HG03095 (cell line): ENCODE measurements at regions not wholly inside any gene's neighbourhood (a gene's known extent, or its start where the extent isn't known, plus 50 kb on each side); places are given as distances from the start of the nearest gene placed in this dataset.
"Not testable (repeated sequence)": the region's sequence is repeated elsewhere in the genome, so short reads cannot be mapped to it uniquely, and the experiment has no call there.

Experiments used
- ATAC-seq: cut with Tn5 transposase; IDR thresholded peaks from one replicate; pipeline ENCODE4 v1.9.1; 2021; ENCODE audit warnings: moderate library complexity; ENCODE audit not compliant: unreplicated experiment

DNA sequence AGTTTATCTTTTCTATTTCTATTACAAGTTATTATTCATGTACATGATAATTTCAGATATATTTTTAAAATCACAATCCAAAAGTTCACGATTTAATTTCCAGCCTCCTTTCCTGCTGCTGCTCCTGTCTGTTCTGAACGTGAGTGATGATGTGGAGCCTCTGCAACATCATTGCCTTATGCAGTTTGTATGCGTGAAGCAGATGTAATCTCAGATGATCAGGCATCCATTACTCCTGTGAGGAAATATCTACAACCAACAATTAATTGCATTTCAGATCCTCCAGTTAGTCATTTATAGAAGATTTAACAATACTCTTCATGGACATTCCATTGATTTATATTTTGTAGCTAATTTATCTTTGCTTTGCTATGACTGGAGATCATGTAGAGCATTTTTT, 668.7 kb upstream of the EPHA5 start:
- ATAC-seq = no peak

DNA sequence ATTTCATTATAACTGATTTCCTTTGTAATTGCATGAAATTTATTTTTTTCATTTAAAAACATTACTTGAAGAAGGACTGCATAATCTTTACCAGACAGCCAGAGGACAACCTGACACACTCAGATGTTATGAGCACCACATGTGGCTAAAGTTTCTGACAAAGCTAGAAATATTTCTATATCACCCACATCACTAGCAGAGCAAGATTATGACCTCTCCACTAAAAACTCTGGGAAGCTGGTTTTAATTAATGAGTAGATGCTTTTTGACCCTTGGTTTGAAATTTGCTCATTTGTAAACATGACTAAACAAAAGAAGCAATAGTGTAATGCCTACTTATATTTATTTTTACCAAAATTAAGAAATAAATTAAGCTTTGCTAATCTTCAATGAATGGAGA, 661.5 kb upstream of the EPHA5 start:
- ATAC-seq = no peak

DNA sequence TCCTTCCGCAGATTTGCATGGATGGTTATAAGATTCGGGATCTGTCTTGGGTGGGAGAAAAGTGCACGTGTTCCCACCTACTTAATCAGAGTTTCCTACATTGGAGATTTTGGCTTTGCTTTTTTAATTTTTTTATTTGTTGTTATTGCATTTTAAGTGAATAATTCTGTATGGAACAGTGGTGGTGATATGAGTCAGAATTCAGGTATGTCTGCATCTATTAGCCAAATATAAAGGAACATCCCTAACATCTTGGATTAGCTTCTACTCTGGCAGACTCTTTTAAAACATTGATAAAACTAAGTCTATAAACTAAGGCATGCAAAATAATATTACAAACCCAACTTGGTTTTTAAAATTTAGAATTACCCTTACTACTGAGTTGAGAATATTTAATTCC, 659.8 kb upstream of the EPHA5 start:
- ATAC-seq = no peak

DNA sequence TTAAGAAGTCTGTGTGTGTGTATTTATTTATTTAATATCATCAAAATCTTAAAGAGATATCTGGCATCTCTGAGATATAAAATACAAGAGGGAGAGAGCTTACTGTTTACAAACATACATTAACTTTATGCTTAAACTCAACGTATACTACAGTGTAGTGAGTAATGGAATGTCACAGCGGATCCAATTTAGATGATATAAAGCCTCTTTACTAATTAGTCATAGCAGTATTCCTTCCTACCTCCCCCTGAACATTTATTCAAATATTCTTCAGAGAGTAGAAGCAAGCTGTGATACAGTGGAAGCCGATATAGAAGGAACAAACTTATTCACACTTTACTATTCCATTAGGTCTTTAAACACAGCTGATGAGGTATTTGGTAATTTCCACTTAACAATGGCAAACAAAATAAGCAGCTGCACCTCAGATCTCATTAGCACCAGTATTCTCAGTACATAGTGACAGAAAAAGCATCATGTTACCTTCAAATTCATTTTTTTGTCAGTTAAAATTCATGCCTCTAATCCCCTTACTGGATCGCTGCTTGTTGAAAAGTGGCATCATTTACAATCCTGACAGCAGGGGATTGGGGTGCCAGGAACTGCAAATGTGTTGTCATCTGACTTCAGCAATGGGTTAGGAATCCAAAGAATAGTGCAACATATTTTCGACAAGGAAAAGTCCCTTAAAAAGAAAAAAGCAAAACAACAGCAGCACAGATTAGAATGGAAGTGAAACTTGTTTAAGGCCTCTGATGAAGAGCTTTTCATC, 658.7 kb upstream of the EPHA5 start:
- no peak for ATAC-seq

DNA sequence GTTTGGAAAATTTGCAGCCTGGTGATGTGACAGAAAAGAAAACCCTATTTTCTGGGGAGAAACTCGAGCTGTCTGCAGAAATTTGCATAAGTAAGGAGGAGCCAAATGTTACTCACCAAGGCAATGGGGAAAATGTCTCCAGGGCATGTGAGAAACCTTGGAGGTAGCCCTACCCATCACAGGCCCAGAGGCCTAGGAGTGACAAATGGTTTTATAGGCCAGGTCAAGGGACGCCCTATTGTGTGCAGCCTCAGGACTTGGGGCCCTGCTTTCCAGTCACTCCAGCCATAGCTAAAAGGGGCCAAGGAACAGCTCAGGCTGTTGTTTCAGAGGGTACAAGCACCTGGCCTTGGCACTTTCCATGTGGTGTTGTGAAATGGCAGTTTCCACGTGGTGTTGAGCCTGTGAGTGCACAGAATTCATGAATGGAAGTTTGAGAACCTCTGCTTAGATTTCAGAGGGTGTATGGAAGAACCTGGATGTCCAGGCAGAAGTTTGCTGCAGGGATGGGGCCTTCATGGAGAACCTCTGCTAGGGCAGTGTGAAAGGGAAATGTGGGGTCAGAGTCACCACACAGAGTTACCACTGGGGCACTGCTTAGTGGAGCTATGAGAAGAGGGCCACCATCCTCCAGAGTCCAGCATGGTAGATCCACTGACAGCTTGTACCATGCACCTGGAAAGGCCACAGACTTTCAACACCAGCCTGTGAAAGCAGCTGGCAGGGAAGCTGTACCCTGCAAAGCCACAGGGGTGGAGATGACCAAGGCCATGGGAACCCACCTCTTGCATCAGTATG, 637.6 kb upstream of the EPHA5 start:
- ATAC-seq = no peak

DNA sequence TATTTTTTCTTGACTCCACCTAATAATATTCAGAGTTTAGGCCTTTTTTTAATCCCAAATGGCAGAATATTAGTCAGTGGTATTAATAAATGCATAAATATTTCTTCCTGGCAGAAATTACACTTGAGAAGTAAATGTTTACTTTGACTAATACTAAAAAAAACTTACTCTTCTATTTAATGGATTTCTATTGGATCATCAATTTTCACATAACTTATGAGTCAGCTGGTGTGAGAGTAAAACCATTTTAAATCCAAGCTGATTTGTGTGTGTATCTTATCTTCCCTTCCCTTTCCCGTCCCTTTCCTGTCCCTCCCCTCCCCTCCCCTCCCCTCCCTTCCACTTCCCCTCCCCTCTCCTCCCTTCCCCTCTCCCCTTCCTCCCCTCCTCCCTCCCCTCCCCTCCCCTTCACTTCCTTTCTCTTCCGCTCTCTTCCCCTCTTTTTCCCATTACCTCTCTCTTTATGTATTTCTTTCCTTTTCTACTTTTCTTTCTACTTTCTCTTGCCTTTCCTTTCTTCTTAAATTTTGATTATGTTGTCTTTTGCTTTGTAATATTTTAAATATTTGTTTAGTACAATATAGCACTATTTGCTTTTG, 630.1 kb upstream of the EPHA5 start:
- ATAC-seq = no peak

DNA sequence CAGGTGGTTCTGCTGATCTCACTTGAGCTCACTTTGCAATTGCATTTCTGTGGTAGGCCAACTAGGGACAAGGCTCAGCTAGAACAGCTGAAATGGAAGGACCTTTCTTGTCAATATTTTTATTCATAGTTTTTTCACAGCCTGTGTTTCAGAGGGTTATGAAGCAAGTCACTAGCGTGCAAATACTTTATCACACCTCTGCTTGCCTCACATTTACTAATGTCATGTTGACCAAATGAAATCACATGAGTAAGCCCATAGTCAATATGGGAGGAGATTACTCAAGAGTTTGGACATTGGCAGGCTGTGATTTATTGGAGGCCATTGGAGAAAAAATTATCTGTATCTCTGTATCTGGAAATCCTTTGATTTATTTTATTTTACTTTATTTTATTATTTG, 628.3 kb upstream of the EPHA5 start:
- no peak for ATAC-seq

DNA sequence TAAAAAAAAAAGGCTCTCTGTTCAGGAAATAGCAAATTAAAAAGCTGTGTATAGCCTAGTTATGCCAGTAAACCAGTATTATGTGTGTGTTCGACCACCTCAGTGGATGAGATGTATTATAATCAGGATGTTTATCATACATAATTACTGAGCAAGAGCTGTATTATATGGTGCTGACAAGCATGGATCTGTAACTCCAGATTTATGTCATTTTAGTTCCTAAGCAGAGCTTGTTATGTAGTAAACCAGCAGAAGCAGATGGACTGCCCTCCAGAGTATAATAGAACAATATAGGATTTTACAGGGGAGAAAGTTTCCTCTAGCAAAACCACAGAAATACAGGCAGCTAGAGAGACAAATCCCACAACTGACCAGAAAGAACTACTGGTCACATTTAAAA, 627.4 kb upstream of the EPHA5 start:
- no peak for ATAC-seq

DNA sequence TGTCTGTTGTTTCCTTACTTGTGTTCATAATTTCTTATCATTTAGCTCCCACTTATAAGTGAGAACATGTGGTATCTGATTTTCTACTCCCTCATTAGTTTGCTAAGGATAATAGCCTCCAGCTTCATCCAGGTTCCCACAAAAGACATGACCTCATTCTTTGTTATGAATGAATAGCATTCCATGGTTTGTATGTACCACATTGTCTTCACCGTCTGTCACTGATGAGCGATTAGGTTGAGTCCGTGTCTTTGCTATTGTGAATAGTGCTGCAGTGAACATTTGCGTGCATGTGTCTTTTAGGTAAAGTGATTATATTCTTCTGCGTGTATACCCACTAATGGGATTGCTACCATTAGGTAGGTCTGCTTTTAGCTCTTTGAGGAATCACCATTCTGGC, 624.3 kb upstream of the EPHA5 start:
- no peak for ATAC-seq

DNA sequence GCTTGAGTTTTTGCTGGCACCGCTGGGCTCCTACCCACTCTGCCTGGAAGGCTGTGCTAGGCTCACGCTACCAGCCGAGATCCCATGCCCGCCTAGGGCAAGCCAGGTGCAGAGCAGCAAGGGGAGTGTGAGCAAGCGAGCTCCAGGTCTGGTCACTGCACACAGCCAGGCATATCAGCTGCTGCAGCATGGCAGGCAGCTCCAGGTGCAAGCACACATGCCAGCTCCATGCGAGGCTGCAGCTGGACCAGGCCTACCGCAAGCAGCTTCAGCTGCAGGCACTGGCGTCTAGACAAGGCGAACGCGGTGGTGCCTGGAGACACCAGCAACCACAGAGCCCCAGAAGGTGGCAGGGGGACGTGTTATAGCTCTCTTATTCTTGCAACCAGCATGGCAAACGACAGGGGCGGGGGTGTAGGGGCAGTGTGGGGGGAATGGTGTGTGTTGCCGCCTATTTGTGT, 614.7 kb upstream of the EPHA5 start:
- ATAC-seq = no peak

DNA sequence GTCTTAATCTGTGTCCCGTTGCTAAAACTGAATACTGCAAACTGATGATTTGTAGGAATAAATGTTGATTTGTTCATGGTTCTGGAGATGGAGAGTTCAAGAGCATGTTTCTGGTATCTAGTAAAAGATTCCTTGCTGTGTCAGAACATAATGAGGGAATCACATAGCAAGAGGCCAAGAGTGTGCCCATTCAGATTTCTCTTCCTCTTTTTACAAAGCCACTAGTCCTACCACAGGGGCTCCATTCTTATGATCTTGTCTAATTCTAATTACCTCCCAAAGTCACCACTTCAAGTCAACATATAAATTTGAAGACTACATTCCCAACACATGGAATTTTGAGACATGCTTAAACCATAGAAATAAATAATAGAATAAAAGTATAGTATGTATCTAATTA, 608.8 kb upstream of the EPHA5 start:
- no peak for ATAC-seq

DNA sequence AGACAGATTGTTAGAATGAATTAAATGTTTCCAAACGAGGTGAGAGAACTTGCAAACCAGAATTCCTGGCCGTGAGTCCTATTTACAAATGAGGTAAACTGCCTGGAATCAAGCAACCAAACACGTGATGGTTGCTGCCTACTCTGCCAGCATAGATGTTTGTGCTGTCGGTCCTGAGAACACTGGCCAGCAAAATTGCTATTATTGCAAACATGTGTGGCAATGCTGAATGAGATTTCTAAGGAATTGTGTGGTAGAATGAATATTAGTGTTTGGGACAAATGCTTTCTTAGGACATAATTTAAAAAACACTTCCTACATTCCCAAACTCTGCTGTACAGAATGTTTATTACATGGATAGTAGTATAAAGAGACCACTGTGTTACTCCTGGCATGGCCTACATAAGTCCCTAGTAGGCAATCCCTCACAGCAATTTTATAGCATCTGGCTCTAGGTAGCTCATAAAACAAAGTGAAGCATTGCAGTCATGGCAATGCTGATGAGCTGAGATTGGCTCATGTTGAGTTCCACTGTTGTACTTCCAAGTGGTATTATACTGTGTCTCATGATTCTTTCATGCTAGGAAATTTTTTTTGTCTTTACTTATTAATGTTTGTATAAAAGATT, 605.2 kb upstream of the EPHA5 start:
- no peak for ATAC-seq

DNA sequence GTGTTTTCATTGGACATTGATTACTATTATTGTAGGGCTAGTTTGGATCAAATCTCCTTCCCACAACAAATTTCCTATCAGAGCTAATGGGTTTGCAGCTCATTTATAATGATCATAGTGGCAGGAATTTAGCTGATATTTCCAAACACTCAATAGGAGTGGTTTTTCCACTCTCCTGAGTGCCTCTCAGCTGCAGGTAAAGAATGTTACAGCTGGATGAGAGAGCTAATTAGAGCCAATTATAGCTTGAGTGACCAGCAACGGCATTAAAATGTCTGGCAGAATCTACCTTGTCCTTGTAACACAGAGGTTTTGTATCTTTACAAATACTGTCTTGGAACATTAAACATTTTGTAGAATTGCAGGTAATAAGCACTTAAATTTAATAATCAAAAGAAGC, 602.8 kb upstream of the EPHA5 start:
- no peak for ATAC-seq

DNA sequence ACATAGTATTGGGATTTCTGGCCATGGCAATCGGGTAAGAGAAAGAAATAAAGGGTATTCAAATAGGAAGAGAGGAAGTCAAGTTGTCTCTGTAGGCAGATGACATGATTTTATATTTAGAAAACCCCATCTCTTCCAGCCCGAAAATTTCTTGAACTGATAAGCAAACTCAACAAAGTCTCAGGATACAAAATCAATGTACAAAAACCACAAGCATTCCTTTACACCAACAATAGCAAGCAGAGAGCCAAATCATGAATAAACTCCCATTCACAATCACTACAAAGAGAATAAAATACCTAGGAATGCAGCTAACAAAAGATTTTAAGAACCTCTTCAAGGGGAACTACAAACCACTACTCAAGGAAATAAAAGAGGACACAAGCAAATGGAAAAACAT, 600.1 kb upstream of the EPHA5 start:
- ATAC-seq = not testable (repeated sequence)

DNA sequence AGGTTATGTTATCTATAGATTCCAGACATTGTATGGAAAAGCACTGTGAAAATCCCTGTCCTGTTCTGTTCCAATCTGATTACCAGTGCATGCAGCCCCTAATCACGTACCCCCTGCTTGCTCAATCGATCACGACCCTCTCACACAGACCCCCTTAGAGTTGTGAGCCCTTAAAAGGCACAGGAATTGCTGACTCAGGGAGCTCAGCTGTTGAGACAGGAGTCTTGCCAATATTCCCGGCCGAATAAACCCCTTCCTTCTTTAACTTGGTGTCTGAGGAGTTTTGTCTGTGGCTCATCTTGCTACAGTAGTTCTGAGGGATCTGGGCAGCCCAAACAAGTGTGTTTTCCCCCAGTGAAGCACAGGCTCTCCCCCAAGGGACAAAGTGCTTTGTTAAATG, 596.3 kb upstream of the EPHA5 start:
- ATAC-seq = not testable (repeated sequence)

DNA sequence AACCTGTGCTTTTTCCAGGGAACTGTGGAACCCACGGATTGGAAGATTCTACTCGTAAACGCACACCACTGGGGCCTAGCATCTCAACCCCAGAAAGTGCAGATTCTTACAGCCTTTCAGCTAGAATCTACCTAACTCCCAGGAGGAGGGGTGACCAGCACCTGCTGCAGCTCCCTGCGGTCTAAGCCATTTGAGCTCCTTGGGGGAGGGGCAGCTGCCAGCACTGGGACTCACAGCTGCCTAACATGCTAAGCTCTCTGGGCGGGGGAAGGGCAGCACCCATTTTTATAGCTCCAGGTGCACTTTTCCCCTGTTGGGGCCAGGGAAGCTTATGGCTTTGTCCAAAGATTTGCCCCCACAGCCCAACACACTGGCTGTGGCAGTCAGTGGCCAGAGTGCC, 595.7 kb upstream of the EPHA5 start:
- no peak for ATAC-seq

DNA sequence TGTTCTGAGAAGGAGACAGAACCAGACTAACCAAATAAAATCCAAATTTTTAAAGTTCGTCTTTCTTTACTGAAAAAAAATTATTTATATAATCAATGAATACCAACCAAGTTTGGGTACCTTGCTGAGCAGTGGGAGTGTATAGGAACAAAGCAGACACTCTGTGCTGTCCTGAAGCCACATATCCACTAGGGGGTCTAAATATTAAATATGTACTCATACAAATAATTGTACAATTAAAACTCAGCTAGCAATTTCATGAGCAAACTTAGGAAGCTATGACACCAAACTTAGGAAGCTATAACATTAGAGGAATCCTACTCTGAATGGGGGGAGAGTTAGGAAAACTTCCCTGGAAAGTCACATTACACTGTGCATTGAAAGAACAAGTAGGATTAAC, 582.0 kb upstream of the EPHA5 start:
- ATAC-seq = no peak

DNA sequence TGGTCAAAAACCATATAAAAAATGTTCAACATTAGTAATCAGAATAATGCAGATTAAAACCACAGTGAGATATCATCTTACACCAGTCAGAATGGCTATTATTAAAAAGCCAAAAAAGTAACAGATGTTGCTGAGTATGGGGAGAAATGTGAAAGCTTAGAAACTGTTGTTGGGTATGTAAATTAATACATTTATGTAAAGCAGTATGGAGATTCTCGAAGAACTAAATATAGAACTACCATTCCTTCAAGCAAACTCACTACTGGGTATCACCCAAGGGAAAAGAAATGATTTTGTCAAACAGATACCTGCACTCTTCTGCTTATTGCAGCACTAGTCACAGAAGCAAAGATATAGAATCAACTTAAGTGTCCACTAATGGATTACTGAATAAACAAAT, 576.4 kb upstream of the EPHA5 start:
- no peak for ATAC-seq

DNA sequence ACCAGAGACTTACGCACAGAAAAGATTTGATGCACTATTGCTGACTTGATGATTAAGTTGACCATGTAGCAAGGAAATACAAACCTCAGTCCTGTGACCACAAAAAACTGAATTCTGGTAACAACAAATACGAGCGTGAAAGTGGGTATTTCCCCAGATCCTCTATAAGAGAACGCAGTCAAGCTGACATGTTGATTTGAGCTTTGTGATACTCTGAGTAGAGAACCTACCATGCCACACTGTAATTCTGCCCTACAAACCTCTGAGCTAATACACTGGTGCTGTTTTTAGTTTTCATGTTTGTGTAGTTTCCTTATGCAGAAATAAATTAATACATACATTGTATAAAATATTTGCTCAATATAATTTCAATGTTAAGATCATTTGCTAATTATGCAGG, 565.6 kb upstream of the EPHA5 start:
- no peak for ATAC-seq

DNA sequence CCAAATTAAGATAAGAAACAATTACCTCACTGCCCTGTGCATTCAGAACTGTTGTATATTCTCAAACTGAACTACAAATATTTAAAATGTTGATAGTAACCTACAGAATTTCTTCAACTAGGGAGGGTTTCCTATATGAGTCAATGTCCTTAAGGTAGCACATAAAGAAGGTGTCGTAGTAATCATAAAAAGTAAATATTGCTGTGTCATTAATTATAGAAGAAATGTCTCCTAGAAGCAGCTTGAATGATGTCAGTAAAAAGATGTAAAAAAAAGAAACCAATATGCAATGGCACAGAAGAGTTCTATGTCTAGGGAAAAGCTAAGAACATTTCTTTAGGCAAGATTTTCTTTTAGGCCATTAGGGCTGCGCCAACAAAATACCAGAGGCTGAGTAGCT, 559.6 kb upstream of the EPHA5 start:
- no peak for ATAC-seq

DNA sequence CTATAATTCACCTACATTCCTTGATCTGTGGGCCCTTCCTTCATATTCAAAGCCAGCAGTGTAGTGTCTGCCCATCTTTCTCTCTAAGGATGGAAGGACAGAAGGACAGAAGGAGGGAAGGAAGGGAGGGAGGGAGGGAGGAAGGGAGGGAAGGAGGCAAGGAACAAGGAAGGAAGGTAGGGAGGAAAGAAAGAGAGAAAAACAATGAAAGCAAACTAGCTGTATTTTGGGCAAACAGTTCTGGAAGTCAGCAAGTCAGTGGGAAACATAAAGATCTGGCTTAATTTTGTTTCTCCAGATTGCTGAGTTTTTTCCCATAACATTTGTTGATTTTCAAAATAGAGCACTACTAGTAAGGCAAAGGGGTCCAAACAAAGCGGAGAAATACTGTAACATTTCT, 555.2 kb upstream of the EPHA5 start:
- no peak for ATAC-seq
